Gastroesophageal sphincter (tissue), 4 donors: ENCODE measurements at regions not wholly inside any gene's neighbourhood (a gene's known extent, or its start where the extent isn't known, plus 50 kb on each side); places are given as distances from the start of the nearest gene placed in this dataset.
"Not testable (repeated sequence)": the region's sequence is repeated elsewhere in the genome, so short reads cannot be mapped to it uniquely, and the experiment has no call there.

ENCODE experiments used
- ATAC-seq: fragments of 150-250 bp; one replicate; pipeline ENCODE4 v1.9.1; 2016; ENCODE audit warnings: mild to moderate bottlenecking, moderate library complexity
- H3K27ac ChIP-seq, 4 donors: fragments of 200-600 bp; sonication (generic) in 3 of 4; 1 replicate in 3 of 4; 2 replicates in 1 of 4; pipeline ENCODE4 v1.5.1; 2016 to 2019
- H3K27me3 ChIP-seq: fragments of 200-600 bp; sonication (generic); one replicate; pipeline ENCODE4 v1.5.1; 2019
- H3K36me3 ChIP-seq, 2 donors: fragments of 200-600 bp; sonication (generic); one replicate each; pipeline ENCODE4 v1.5.1; 2019; ENCODE audit warnings: control low read depth in 1 of 2
- H3K4me1 ChIP-seq, 3 donors: fragments of 200-600 bp; sonication (generic); 1 replicate in 2 of 3; 2 replicates in 1 of 3; pipeline ENCODE4 v1.5.1; 2016 to 2019; ENCODE audit warnings: control low read depth in 2 of 3
- H3K4me3 ChIP-seq, 2 donors: fragments of 200-600 bp; sonication (generic); one replicate each; pipeline ENCODE4 v1.5.1; 2019; ENCODE audit warnings: mild to moderate bottlenecking in 1 of 2, moderate library complexity in 1 of 2
- H3K9me3 ChIP-seq, 3 donors: fragments of 200-600 bp; sonication (generic); one replicate each; pipeline ENCODE4 v1.5.1; 2017 to 2019; ENCODE audit warnings: control low read depth in 2 of 3
- CTCF ChIP-seq, 4 experiments: fragments of 200-600 bp in 2 of 4; fragments of 450-650 bp in 2 of 4; sonication (generic) in 1 of 4; IDR thresholded peaks; one replicate each; pipeline ENCODE4 v1.5.1; 2017 to 2019; ENCODE audit warnings: antibody characterized with exemption in 4 of 4, mild to moderate bottlenecking in 2 of 4, moderate library complexity in 2 of 4
- EP300 ChIP-seq: sonication (generic); formaldehyde crosslinking; IDR thresholded peaks from one replicate; pipeline ENCODE4 v1.6.1; 2017; ENCODE audit warnings: antibody characterized with exemption, mild to moderate bottlenecking
- POLR2A ChIP-seq, 2 donors: fragments of 450-650 bp; IDR thresholded peaks; one replicate each; pipeline ENCODE4 v1.6.1; 2017; ENCODE audit warnings: antibody characterized with exemption in 2 of 2, mild to moderate bottlenecking in 2 of 2, moderate library complexity in 1 of 2
- POLR2AphosphoS5 ChIP-seq: sonication (generic); formaldehyde crosslinking; IDR thresholded peaks from one replicate; pipeline ENCODE4 v1.6.1; 2017; ENCODE audit warnings: antibody characterized with exemption
- WGBS, 2 donors: methylation state at CpG; one replicate each; pipeline ENCODE4 v1.1.5; 2018; ENCODE audit warnings: low coverage in 1 of 2; 5-methylcytosine and 5-hydroxymethylcytosine counted together

- Histone ChIP-seq H3K36me3 (no peaks in the 10 kb centered on the region), H3K4me3 (no peak overlapping the region), H3K27ac (peak overlapping the region in 2 of 4 donors; percentile 12 to 34), H3K9me3 (no peaks in the 10 kb centered on the region), H3K27me3 (peaks cover 7% of the 10 kb centered on the region), H3K4me1 (no peaks in the 10 kb centered on the region)
- WGBS, 2 donors = 30 to 79% methylated on average over 2 to 8 of the region's 10 CpGs
- no peak for ATAC-seq
- TF ChIP-seq EP300 (no peak), CTCF (IDR thresholded peaks at IDR 0.05) (no peak), POLR2A (IDR thresholded peaks at IDR 0.05) (no peak), POLR2AphosphoS5 (no peak)
Measured at GRCh38 chr12:116666305-116666673, 71.6 kb downstream of the SPRING1 start.

- no peak overlapping the region for H3K4me3 ChIP-seq
- no peak for TF ChIP-seq EP300
- no peak for TF ChIP-seq CTCF (IDR thresholded peaks at IDR 0.05)
- TF ChIP-seq POLR2A (IDR thresholded peaks at IDR 0.05) = no peak
- no peak for TF ChIP-seq POLR2AphosphoS5
- no peaks in the 10 kb centered on the region for H3K4me1 ChIP-seq
- no peaks in the 10 kb centered on the region for H3K36me3 ChIP-seq
- no peak for ATAC-seq
- H3K27ac ChIP-seq = peak overlapping the region in 2 of 4 donors; percentile 12 to 34
- WGBS, 2 donors = 67 to 84% methylated on average over 10 to 15 of the region's 15 CpGs
- H3K9me3 ChIP-seq = no peaks in the 10 kb centered on the region
- peaks cover 7% of the 10 kb centered on the region for H3K27me3 ChIP-seq
Measured at GRCh38 chr12:116665666-116666304, 72.1 kb downstream of the SPRING1 start.

- 80 to 98% methylated on average over 4 of the region's 4 CpGs for WGBS, 2 donors
- peaks cover 7% of the 10 kb centered on the region for H3K27me3 ChIP-seq
- H3K27ac ChIP-seq = no peak overlapping the region
- no peaks in the 10 kb centered on the region for H3K36me3 ChIP-seq
- no peak overlapping the region for H3K4me3 ChIP-seq
- TF ChIP-seq POLR2A (IDR thresholded peaks at IDR 0.05) (no peak), POLR2AphosphoS5 (no peak), EP300 (no peak), CTCF (IDR thresholded peaks at IDR 0.05) (no peak)
- no peak for ATAC-seq
- peaks cover 0 to 2% (median 0%) of the 10 kb centered on the region in 3 donors for H3K4me1 ChIP-seq
- no peaks in the 10 kb centered on the region for H3K9me3 ChIP-seq
Measured at GRCh38 chr12:116664085-116664484, 73.8 kb downstream of the SPRING1 start.

GRCh38 chr12:116662612-116663144 is 75.2 kb downstream of the SPRING1 start:
- ATAC-seq = no peak
- 58 to 60% methylated on average over 3 to 7 of the region's 21 CpGs for WGBS, 2 donors
- H3K27ac ChIP-seq = no peak overlapping the region
- no peaks in the 10 kb centered on the region for H3K9me3 ChIP-seq
- H3K27me3 ChIP-seq = peaks cover 7% of the 10 kb centered on the region
- H3K4me1 ChIP-seq = peaks cover 0 to 16% (median 8%) of the 10 kb centered on the region in 3 donors
- no peaks in the 10 kb centered on the region for H3K36me3 ChIP-seq
- no peak overlapping the region for H3K4me3 ChIP-seq
- TF ChIP-seq POLR2A (IDR thresholded peaks at IDR 0.05) (no peak), POLR2AphosphoS5 (no peak), EP300 (no peak), CTCF (IDR thresholded peaks at IDR 0.05) (no peak)

- WGBS, 2 donors = 98% methylated on average over 14 of the region's 18 CpGs; no CpG with 5 or more reads in 1 of the 2 donors
- Histone ChIP-seq H3K27ac (no peak overlapping the region), H3K4me3 (no peak overlapping the region), H3K4me1 (peaks cover 0 to 17% (median 8%) of the 10 kb centered on the region in 3 donors), H3K36me3 (no peaks in the 10 kb centered on the region), H3K9me3 (no peaks in the 10 kb centered on the region), H3K27me3 (peaks cover 7% of the 10 kb centered on the region)
- no peak for TF ChIP-seq CTCF (IDR thresholded peaks at IDR 0.05)
- no peak for TF ChIP-seq POLR2AphosphoS5
- TF ChIP-seq POLR2A (IDR thresholded peaks at IDR 0.05) = no peak
- TF ChIP-seq EP300 = no peak
- ATAC-seq = no peak
Measured at GRCh38 chr12:116661341-116661740, 76.5 kb downstream of the SPRING1 start.

GRCh38 chr12:116660740-116661139 is 77.1 kb downstream of the SPRING1 start:
- WGBS, 2 donors = no CpG with 5 or more reads among the region's 34 CpGs
- not testable (repeated sequence) for ATAC-seq, H3K36me3 ChIP-seq, H3K4me3 ChIP-seq, H3K27ac ChIP-seq, H3K27me3 ChIP-seq, H3K9me3 ChIP-seq
- peaks cover 0 to 17% (median 8%) of the 10 kb centered on the region in 3 donors for H3K4me1 ChIP-seq
